Fibroblast of lung (primary cell): ENCODE measurements at regions not wholly inside any gene's neighbourhood (a gene's known extent, or its start where the extent isn't known, plus 50 kb on each side); places are given as distances from the start of the nearest gene placed in this dataset.

Experiments used
- DNase-seq, 2 donors: peaks; one replicate each; pipeline versions ENCODE4 v3.0.0 to v3.0.0-alpha.2; 2010; ENCODE audit warnings: low read depth in 2 of 2
- H2AFZ ChIP-seq: 2 replicates; pipeline ENCODE4 v1.5.1; 2012; ENCODE audit warnings: low read length, control low read depth, inconsistent platforms
- H3K27ac ChIP-seq: 2 replicates; pipeline ENCODE4 v1.5.1; 2011; ENCODE audit warnings: low read length, control low read depth; ENCODE audit not compliant: insufficient read depth
- H3K27me3 ChIP-seq: 2 replicates; pipeline ENCODE4 v1.5.1; 2011; ENCODE audit warnings: mild to moderate bottlenecking, low read length; ENCODE audit not compliant: control insufficient read depth, insufficient read depth
- H3K36me3 ChIP-seq: 2 replicates; pipeline ENCODE4 v1.5.1; 2011; ENCODE audit warnings: low read length; ENCODE audit not compliant: control insufficient read depth, insufficient read depth
- H3K4me1 ChIP-seq: 2 replicates; pipeline ENCODE4 v1.5.1; 2011; ENCODE audit warnings: low read length; ENCODE audit not compliant: control insufficient read depth, insufficient read depth; ENCODE audit errors: extremely low read depth
- H3K4me2 ChIP-seq: 2 replicates; pipeline ENCODE4 v1.5.1; 2011; ENCODE audit warnings: low read length, control low read depth; ENCODE audit not compliant: insufficient read depth; ENCODE audit errors: extremely low read depth
- H3K4me3 ChIP-seq, 4 experiments: fragments of 200-600 bp in 1 of 4; sonication (generic) in 1 of 4; replicated peaks in 1 of 4; 2 replicates each; pipeline ENCODE4 v1.5.1; 2011 to 2016; ENCODE audit warnings: low read length in 4 of 4, low read depth in 3 of 4, mild to moderate bottlenecking in 3 of 4, control low read depth in 2 of 4, inconsistent platforms in 1 of 4, mixed read lengths in 1 of 4; ENCODE audit not compliant: insufficient read depth in 1 of 4; ENCODE audit errors: control extremely low read depth in 1 of 4
- H3K79me2 ChIP-seq: 2 replicates; pipeline ENCODE4 v1.5.1; 2012; ENCODE audit warnings: mild to moderate bottlenecking, low read length, inconsistent platforms; ENCODE audit not compliant: control insufficient read depth, insufficient read depth
- H3K9ac ChIP-seq: 2 replicates; pipeline ENCODE4 v1.5.1; 2011; ENCODE audit warnings: mild to moderate bottlenecking, low read length, control low read depth; ENCODE audit not compliant: insufficient read depth
- H3K9me3 ChIP-seq: 2 replicates; pipeline ENCODE4 v1.5.1; 2012; ENCODE audit warnings: low read depth, low read length; ENCODE audit not compliant: control insufficient read depth, insufficient read depth
- H4K20me1 ChIP-seq: 2 replicates; pipeline ENCODE4 v1.5.1; 2011; ENCODE audit warnings: low read length; ENCODE audit not compliant: control insufficient read depth, insufficient read depth; ENCODE audit errors: extremely low read depth
- EZH2 ChIP-seq: IDR thresholded peaks from 2 replicates; pipeline ENCODE4 v1.5.1; 2012; ENCODE audit warnings: low read length, control low read depth, mild to moderate bottlenecking; ENCODE audit errors: missing control alignments
- TF ChIP-seq, protein P1 (sequence below), 2 donors: IDR thresholded peaks in 1 of 2; conservative IDR thresholded peaks in 1 of 2; 1 replicate in 1 of 2; 2 replicates in 1 of 2; pipeline ENCODE4 v1.5.1; 2011 to 2012; ENCODE audit warnings: low read length in 2 of 2, control low read depth in 1 of 2, inconsistent platforms in 1 of 2, low read depth in 1 of 2, mild to moderate bottlenecking in 1 of 2

DNA sequence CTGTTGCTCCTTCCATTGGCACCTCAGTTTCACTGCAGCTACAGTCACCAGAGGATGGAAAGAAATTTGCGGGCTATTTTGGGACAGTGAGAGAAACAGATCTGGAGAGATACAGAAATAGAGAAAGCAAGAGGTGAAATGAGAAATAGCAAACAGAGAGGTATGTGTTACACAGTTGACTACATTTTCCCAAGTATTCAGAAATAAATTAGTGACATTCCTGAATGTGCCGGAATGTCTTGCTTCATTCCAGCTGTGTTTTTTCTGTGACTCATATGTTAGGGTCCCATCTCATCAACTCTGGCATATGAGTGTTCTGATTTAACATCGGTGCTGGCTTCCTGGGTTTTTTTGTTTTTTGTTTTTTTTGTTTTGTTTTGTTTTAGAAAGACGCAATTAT lies 63.8 kb upstream of the ZNF462 start:
- peaks cover 8% of the 10 kb centered on the region for H3K4me1 ChIP-seq
- H2AFZ ChIP-seq, result no peak overlapping the region
- H3K27me3 ChIP-seq, result no peaks in the 10 kb centered on the region
- no peaks in the 10 kb centered on the region for H3K36me3 ChIP-seq
- H3K4me3 ChIP-seq, result no peak overlapping the region
- DNase-seq, result peak; percentile 84 to 92
- no peak overlapping the region for H3K27ac ChIP-seq
- no peaks in the 10 kb centered on the region for H3K79me2 ChIP-seq
- no peaks in the 10 kb centered on the region for H4K20me1 ChIP-seq
- H3K9ac ChIP-seq, result no peak overlapping the region
- TF ChIP-seq, protein P1, sequence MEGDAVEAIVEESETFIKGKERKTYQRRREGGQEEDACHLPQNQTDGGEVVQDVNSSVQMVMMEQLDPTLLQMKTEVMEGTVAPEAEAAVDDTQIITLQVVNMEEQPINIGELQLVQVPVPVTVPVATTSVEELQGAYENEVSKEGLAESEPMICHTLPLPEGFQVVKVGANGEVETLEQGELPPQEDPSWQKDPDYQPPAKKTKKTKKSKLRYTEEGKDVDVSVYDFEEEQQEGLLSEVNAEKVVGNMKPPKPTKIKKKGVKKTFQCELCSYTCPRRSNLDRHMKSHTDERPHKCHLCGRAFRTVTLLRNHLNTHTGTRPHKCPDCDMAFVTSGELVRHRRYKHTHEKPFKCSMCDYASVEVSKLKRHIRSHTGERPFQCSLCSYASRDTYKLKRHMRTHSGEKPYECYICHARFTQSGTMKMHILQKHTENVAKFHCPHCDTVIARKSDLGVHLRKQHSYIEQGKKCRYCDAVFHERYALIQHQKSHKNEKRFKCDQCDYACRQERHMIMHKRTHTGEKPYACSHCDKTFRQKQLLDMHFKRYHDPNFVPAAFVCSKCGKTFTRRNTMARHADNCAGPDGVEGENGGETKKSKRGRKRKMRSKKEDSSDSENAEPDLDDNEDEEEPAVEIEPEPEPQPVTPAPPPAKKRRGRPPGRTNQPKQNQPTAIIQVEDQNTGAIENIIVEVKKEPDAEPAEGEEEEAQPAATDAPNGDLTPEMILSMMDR (conservative IDR thresholded peaks at IDR 0.05 in 1 of 2, IDR thresholded peaks at IDR 0.05 in 1 of 2; ENCODE audit: low read depth in 1 of 2, low read length in 2 of 2), result no peak
- no peaks in the 10 kb centered on the region for H3K9me3 ChIP-seq
- H3K4me2 ChIP-seq, result no peak overlapping the region

GRCh38 chr9:106800701-106801270 lies 62.2 kb upstream of the ZNF462 start:
- H3K36me3 ChIP-seq, result no peaks in the 10 kb centered on the region
- H3K9me3 ChIP-seq, result no peaks in the 10 kb centered on the region
- no peak overlapping the region for H2AFZ ChIP-seq
- no peaks in the 10 kb centered on the region for H3K27me3 ChIP-seq
- no peaks in the 10 kb centered on the region for H3K79me2 ChIP-seq
- no peak overlapping the region for H3K27ac ChIP-seq
- H3K4me2 ChIP-seq, result no peak overlapping the region
- DNase-seq, result peak in 1 of 2 donors; percentile 6
- TF ChIP-seq, protein P1 (conservative IDR thresholded peaks at IDR 0.05 in 1 of 2, IDR thresholded peaks at IDR 0.05 in 1 of 2; ENCODE audit: low read depth in 1 of 2, low read length in 2 of 2), result no peak
- no peak for TF ChIP-seq EZH2
- H3K4me3 ChIP-seq, result no peak overlapping the region
- H3K9ac ChIP-seq, result no peak overlapping the region
- H3K4me1 ChIP-seq, result peaks cover 8% of the 10 kb centered on the region
- no peaks in the 10 kb centered on the region for H4K20me1 ChIP-seq

DNA sequence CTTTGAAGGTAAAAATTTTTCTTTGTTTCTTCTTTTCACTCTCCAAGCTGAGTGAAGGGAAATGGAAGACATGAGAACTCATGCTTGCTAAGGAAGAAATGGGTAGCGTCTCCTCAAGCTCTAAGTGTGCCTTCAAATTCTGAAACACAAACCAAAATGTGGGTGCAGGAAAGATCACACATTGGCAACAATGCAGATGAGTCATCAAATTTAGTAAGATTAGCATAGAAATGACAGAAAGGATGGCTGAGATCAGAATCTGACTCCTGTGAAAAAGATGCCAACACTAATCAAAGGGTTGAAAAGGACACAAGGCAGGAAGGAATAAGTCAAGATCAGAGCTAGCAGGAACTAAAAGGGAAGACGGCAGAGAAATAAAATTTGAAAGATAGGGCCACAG lies 61.1 kb upstream of the ZNF462 start:
- Histone ChIP-seq H3K4me1 (peaks cover 8% of the 10 kb centered on the region), H3K79me2 (no peaks in the 10 kb centered on the region), H3K4me3 (no peak overlapping the region), H3K9ac (no peak overlapping the region), H4K20me1 (no peaks in the 10 kb centered on the region), H3K9me3 (no peaks in the 10 kb centered on the region), H3K27ac (no peak overlapping the region), H3K4me2 (no peak overlapping the region), H2AFZ (no peak overlapping the region), H3K36me3 (no peaks in the 10 kb centered on the region), H3K27me3 (no peaks in the 10 kb centered on the region)
- no peak for DNase-seq
- TF ChIP-seq EZH2, result no peak
- TF ChIP-seq, protein P1 (conservative IDR thresholded peaks at IDR 0.05 in 1 of 2, IDR thresholded peaks at IDR 0.05 in 1 of 2; ENCODE audit: low read depth in 1 of 2, low read length in 2 of 2), result no peak
